ENCODE measurements at regions not wholly inside any gene's neighbourhood (a gene's known extent, or its start where the extent isn't known, plus 50 kb on each side); places are given as distances from the start of the nearest gene placed in this dataset.

GRCh38 chr18:29146068-29146467 lies 969.1 kb upstream of the CDH2 start:
- no peak for TF ChIP-seq CTCF (conservative IDR thresholded peaks at IDR 0.05 in 1 of 2, IDR thresholded peaks at IDR 0.05 in 1 of 2; ENCODE audit: extremely low read depth in 1 of 2, insufficient read depth in 1 of 2, low read depth in 1 of 2, low read length in 2 of 2)
- TF ChIP-seq EZH2 (IDR thresholded peaks at IDR 0.05; ENCODE audit: borderline replicate concordance, low read length): no peak

Measured in mammary epithelial cell (primary cell).